ENCODE measurements at regions not wholly inside any gene's neighbourhood (a gene's known extent, or its start where the extent isn't known, plus 50 kb on each side); places are given as distances from the start of the nearest gene placed in this dataset.

DNA sequence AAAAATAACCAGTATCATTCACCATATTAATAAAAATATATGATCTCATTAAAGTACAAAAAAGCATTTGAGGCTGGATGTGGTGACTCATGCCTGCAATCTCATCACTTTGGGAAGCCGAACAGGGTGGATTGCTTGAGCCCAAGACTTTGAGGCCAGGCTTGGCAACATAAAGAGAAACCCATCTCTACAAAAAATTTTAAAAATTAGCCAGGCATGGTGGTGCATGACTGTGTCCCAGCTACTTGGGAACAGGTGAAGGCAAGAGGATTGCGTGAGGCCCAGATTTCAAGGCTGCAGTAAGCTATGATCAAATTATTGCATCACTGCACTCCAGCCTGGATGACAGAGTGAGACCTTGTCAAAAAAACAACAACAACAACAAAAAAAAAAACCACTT lies 75.9 kb downstream of the RAD51AP2 start:
- H3K9ac ChIP-seq (ENCODE audit: low read length): no peak overlapping the region
- H3K27me3 ChIP-seq (replicated peaks; ENCODE audit: insufficient read depth, low read length): no peaks in the 10 kb centered on the region
- no peak overlapping the region for H3K4me2 ChIP-seq (ENCODE audit: low read depth, low read length)
- TF ChIP-seq, protein P1, sequence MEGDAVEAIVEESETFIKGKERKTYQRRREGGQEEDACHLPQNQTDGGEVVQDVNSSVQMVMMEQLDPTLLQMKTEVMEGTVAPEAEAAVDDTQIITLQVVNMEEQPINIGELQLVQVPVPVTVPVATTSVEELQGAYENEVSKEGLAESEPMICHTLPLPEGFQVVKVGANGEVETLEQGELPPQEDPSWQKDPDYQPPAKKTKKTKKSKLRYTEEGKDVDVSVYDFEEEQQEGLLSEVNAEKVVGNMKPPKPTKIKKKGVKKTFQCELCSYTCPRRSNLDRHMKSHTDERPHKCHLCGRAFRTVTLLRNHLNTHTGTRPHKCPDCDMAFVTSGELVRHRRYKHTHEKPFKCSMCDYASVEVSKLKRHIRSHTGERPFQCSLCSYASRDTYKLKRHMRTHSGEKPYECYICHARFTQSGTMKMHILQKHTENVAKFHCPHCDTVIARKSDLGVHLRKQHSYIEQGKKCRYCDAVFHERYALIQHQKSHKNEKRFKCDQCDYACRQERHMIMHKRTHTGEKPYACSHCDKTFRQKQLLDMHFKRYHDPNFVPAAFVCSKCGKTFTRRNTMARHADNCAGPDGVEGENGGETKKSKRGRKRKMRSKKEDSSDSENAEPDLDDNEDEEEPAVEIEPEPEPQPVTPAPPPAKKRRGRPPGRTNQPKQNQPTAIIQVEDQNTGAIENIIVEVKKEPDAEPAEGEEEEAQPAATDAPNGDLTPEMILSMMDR (IDR thresholded peaks at IDR 0.05; ENCODE audit: low read length): no peak
- TF ChIP-seq EZH2phosphoT487 (IDR thresholded peaks at IDR 0.05; ENCODE audit: low read length) (no peak), EZH2 (optimal IDR thresholded peaks at IDR 0.05; ENCODE audit: low read depth, low read length) (no peak)
- H3F3A ChIP-seq (ENCODE audit: insufficient read depth, low read length): no peaks in the 10 kb centered on the region
- H2AFZ ChIP-seq (ENCODE audit: low read length): no peak overlapping the region
- no peaks in the 10 kb centered on the region for H3K79me2 ChIP-seq (ENCODE audit: low read length)
- no peak overlapping the region for H3K4me3 ChIP-seq (ENCODE audit: low read length)
- H4K20me1 ChIP-seq (ENCODE audit: insufficient read depth, low read length): no peaks in the 10 kb centered on the region
- no peaks in the 10 kb centered on the region for H3K9me3 ChIP-seq (replicated peaks; ENCODE audit: insufficient read depth, low read length)
- no peak overlapping the region for H3K27ac ChIP-seq (ENCODE audit: low read length)
- H3K9me2 ChIP-seq (replicated peaks; ENCODE audit: insufficient read depth, low read length): no peaks in the 10 kb centered on the region; the same call in 1 of the 2 replicates
- DNase-seq: no peak
- no peaks in the 10 kb centered on the region for H3K4me1 ChIP-seq (ENCODE audit: low read length)
- H3K36me3 ChIP-seq (replicated peaks; ENCODE audit: insufficient read depth, low read length): no peaks in the 10 kb centered on the region

DNA sequence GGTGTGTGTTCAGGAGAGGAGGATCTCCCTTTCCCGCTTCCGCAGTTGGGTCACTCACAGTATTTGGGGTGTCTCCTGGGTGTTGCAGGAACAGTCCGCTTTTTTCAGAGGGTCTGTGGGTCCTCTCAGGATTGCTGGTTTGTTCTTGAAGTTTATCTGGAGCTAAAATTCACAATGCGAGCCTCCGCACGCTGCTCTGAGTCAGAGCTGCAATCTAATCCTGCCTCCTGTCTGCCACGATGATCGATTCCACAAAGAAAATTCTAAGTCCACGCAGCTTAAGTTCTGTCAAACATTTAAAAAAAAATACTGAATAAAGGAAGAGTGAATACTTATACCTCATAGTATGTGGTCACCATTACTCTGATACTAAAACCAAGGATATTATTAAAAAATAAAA lies 76.5 kb downstream of the RAD51AP2 start:
- Histone ChIP-seq H3K4me3 (ENCODE audit: low read length) (no peak overlapping the region), H3K4me2 (ENCODE audit: low read depth, low read length) (no peak overlapping the region), H3K36me3 (replicated peaks; ENCODE audit: insufficient read depth, low read length) (no peaks in the 10 kb centered on the region), H3K9ac (ENCODE audit: low read length) (no peak overlapping the region), H2AFZ (ENCODE audit: low read length) (no peak overlapping the region), H3K27ac (ENCODE audit: low read length) (no peak overlapping the region), H3K4me1 (ENCODE audit: low read length) (no peaks in the 10 kb centered on the region), H3K27me3 (replicated peaks; ENCODE audit: insufficient read depth, low read length) (no peaks in the 10 kb centered on the region), H3K9me3 (replicated peaks; ENCODE audit: insufficient read depth, low read length) (no peaks in the 10 kb centered on the region), H4K20me1 (ENCODE audit: insufficient read depth, low read length) (no peaks in the 10 kb centered on the region), H3K9me2 (replicated peaks; ENCODE audit: insufficient read depth, low read length) (no peaks in the 10 kb centered on the region; the same call in 1 of the 2 replicates), H3K79me2 (ENCODE audit: low read length) (no peaks in the 10 kb centered on the region), H3F3A (ENCODE audit: insufficient read depth, low read length) (no peaks in the 10 kb centered on the region)
- no peak for DNase-seq
- TF ChIP-seq EZH2phosphoT487 (IDR thresholded peaks at IDR 0.05; ENCODE audit: low read length) (no peak), EZH2 (optimal IDR thresholded peaks at IDR 0.05; ENCODE audit: low read depth, low read length) (no peak)
- TF ChIP-seq, protein P1 (IDR thresholded peaks at IDR 0.05; ENCODE audit: low read length): no peak

DNA sequence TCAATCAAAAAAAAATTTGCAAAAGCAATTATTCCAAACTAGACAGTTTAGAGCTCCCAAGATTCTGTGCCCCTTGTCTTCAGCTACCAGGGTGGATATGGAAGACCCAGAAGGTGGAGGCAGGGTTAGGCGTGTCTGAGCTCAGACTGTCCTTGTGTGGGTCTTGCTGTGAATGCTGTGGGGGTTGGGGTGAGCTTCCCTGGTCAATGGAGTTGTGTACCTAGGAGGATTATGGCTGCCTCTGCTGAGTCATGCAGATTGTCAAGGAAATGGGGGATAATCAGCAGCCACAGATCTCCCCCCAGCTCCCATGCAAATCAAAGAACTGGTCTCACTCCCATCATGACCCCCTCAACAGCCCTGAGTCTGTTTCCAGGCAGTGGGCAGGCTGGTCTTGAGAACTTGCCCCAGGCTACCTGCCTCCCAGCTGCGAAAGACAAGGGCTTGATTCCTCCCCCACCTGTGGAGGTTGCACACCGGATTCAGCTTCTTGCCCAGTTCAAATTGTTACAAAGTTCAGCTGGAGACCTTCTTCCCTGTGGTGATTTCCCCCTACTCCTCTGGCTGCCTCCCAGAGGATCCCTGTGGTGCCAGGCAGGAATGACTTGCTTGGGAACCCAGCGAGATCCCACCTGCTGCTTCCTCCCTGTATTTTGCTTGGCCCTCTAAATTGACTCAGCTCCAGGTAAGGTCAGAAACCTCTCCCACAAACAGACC lies 77.0 kb downstream of the RAD51AP2 start:
- no peak overlapping the region for H3K9ac ChIP-seq (ENCODE audit: low read length)
- H3K27me3 ChIP-seq (replicated peaks; ENCODE audit: insufficient read depth, low read length): no peaks in the 10 kb centered on the region
- H3K79me2 ChIP-seq (ENCODE audit: low read length): no peaks in the 10 kb centered on the region
- H3K9me2 ChIP-seq (replicated peaks; ENCODE audit: insufficient read depth, low read length): no peaks in the 10 kb centered on the region; the same call in 1 of the 2 replicates
- H4K20me1 ChIP-seq (ENCODE audit: insufficient read depth, low read length): no peaks in the 10 kb centered on the region
- no peaks in the 10 kb centered on the region for H3K36me3 ChIP-seq (replicated peaks; ENCODE audit: insufficient read depth, low read length)
- no peaks in the 10 kb centered on the region for H3K9me3 ChIP-seq (replicated peaks; ENCODE audit: insufficient read depth, low read length)
- no peak for DNase-seq
- no peaks in the 10 kb centered on the region for H3K4me1 ChIP-seq (ENCODE audit: low read length)
- TF ChIP-seq, protein P1 (IDR thresholded peaks at IDR 0.05; ENCODE audit: low read length): no peak
- no peak for TF ChIP-seq EZH2phosphoT487 (IDR thresholded peaks at IDR 0.05; ENCODE audit: low read length)
- no peak overlapping the region for H3K4me3 ChIP-seq (ENCODE audit: low read length)
- H3F3A ChIP-seq (ENCODE audit: insufficient read depth, low read length): no peaks in the 10 kb centered on the region
- H3K4me2 ChIP-seq (ENCODE audit: low read depth, low read length): no peak overlapping the region
- H2AFZ ChIP-seq (ENCODE audit: low read length): no peak overlapping the region
- no peak overlapping the region for H3K27ac ChIP-seq (ENCODE audit: low read length)
